ENCODE measurements at regions not wholly inside any gene's neighbourhood (a gene's known extent, or its start where the extent isn't known, plus 50 kb on each side); places are given as distances from the start of the nearest gene placed in this dataset.

DNA sequence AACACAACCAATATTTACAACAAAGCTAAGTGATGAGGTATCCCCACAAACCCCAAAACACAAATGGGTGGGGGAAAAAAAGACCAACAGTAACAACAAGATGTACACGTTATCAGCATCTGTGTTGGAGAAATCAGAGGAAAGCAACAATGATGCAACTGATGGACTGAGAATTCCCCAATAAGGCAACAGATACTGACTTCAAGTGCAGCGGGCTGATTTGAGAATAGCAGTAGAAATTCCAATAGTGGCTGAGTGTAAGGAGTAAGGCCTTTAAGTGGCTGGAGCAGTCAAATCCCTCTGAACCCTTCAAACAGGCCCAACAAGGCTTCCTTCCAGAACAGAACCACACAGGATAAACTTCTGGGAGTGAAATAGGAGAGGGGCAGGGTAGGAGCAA, 97.6 kb downstream of the TM2D1 start:
- DNase-seq (ENCODE audit: extremely low read depth in 1 of 2, low read depth in 1 of 2) = no peak

DNA sequence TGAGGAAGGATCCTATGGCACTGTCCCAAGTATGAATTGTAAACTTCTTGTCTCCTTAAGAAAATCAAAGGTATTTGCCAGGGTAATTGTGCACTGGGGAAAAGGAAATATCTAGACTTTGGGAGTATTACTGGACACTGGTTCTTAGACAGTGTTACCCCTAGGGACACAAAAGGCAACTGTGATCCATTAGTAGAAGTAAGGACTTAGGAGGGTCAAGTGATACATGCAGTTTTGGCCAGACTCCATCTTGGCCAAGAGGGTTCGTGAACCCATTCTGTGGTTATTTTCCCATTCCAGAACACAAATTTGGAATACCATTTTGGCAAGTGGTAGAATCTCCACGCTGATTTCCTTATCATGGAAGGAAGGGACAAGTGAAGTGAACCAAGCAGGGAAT, 98.1 kb downstream of the TM2D1 start:
- no peak for DNase-seq (ENCODE audit: extremely low read depth in 1 of 2, low read depth in 1 of 2)

DNA sequence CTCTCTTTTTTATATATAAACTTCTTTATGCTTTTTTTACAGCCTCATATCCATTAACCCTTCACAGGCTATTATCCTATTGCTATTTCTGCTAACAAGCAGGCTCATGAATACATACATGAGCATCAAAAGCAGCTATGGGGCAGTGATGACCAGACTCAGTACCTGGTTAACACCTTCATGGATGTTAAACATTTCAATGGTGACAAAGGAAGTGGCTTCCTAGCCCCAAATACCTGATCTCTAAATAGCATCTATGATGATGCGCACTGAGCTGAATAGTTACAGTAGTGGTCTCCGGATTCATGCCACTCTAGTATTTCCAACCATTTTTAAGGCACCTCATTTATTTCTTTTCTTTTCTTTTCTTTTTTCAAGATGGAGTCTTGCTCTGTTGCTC, 101.1 kb downstream of the TM2D1 start:
- DNase-seq (ENCODE audit: extremely low read depth in 1 of 2, low read depth in 1 of 2) = no peak

DNA sequence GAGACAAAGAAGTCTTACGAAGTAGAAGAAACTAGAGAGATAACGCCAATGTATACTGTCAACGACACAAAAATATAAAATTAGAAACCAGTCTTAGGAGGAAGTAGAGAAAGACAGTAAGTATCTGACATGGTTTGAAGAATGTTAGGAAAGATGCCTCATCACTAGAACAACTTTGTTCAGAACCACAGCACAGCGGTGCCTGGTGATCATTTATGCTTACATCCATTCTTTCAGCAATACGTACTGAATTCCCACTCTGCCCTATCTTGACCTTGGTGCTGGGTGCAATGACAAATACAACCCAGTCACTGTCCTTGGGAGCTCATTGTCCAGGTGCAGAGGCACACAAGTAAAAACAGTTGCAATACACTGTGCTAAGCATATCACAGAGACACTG, 104.4 kb downstream of the TM2D1 start:
- no peak for DNase-seq (ENCODE audit: extremely low read depth in 1 of 2, low read depth in 1 of 2)

DNA sequence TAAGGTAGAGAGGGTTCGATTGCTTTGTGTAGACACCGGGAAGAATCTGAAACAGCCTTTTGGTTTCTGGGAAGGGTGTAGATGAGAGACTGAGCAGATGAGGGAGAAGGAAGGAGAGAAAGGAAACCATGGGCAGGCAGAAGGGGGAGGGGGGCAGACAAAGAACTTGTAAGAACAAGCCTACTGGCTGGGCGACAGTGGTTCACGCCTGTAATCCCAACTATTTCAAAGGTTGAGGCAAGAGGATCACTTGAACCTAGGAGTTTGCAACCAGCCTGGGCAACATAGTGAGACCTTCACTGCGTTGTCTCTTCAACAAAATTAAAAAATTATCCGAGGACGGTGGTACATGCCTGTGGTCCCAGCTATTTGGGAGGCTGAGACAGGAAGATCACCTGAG, 106.2 kb downstream of the TM2D1 start:
- no peak for DNase-seq (ENCODE audit: extremely low read depth in 1 of 2, low read depth in 1 of 2)

DNA sequence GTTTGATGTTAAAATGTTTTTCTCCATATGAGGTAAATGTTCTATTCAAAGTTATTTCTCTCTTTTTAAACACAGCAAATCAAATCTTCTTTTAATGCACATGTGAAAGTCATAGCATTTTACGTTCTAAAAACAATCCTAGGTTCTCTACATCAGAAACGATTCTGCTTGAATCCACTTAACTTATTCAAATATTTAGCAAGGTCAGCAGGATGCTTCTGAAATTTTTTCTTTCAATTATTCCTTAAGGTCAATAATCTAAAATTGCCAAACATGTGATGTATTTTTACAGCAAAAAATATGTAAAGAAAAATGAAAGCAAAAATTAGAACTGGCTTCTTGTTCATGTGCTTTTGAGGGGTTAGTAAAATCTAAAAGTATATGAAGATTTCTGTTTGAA, 106.7 kb downstream of the TM2D1 start:
- DNase-seq (ENCODE audit: extremely low read depth in 1 of 2, low read depth in 1 of 2) = no peak

DNA sequence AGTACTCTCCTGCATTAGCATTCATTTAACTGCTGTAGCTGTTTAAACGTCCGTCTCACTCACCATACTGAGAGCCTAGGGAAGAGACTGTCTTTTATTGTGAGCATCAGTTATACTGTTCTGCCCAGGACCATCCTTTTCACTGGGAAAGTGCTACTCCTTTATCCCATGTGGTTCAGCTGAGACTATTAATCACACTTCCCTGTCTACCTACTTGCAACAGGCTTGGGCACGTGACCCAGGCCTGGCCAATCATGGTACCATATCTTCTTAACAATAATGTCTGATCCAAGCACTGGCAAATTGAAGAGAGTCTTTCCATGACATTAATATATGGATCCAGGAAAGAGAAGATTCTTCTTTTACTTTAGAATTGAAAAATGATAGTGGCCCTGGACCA, 108.1 kb downstream of the TM2D1 start:
- no peak for DNase-seq (ENCODE audit: extremely low read depth in 1 of 2, low read depth in 1 of 2)

DNA sequence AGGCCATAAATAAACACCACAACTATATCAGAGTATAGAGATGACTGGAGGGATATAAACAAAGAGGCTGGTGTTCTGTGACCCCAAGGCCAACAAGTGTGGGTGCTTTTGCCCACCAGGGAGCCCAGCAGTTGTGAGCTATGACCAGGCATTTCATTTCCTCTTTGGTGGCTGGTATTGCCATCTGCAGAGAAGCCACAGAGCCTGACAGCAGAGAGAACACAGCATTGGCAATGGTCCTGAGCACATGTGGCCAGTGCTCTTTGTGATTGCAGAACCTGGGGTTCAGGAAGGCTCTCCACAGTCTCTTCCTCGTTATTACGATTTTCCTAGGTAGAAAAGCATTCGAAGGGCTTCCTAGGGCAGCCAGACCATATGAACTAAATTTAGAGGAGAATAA, 112.3 kb downstream of the TM2D1 start:
- no peak for DNase-seq (ENCODE audit: extremely low read depth in 1 of 2, low read depth in 1 of 2)

DNA sequence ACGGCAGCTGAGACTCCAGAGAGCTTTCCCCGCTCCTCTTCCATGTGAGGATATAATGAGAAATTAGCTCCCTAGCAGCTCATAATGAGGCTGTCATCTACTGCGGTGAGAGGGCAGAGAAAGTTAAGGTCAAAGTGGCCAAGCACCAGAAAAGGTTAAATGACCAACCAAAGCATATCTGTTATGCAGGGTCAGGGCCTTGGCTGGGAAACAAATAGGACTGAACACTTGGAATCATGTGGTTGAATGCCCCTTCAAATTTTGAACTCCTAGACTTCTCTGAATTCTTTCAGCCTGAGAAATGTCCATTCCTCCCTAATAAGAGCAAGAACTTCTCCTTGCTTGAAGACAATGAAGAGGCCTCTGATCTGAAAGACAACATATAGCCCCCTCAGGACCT, 115.9 kb downstream of the TM2D1 start:
- no peak for DNase-seq (ENCODE audit: extremely low read depth in 1 of 2, low read depth in 1 of 2)

DNA sequence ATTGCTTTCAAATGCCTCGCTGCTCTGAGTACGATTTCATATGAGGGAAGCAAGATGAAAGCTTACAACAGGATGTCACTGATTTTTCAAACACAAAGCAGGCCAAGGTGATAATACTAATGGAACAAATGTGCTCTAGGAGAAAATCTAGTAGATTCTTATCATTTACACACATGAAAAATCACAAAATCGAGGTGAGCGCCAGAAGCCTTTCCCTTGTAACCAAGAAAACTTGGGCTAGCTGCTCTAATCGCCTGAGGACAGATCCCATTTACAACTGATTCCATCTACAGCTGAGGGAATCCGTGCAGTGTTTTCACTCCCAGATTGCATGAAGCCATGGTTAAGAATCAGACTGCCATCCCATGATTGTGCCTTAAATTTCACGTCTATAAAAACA, 117.5 kb downstream of the TM2D1 start:
- DNase-seq (ENCODE audit: extremely low read depth in 1 of 2, low read depth in 1 of 2) = no peak

DNA sequence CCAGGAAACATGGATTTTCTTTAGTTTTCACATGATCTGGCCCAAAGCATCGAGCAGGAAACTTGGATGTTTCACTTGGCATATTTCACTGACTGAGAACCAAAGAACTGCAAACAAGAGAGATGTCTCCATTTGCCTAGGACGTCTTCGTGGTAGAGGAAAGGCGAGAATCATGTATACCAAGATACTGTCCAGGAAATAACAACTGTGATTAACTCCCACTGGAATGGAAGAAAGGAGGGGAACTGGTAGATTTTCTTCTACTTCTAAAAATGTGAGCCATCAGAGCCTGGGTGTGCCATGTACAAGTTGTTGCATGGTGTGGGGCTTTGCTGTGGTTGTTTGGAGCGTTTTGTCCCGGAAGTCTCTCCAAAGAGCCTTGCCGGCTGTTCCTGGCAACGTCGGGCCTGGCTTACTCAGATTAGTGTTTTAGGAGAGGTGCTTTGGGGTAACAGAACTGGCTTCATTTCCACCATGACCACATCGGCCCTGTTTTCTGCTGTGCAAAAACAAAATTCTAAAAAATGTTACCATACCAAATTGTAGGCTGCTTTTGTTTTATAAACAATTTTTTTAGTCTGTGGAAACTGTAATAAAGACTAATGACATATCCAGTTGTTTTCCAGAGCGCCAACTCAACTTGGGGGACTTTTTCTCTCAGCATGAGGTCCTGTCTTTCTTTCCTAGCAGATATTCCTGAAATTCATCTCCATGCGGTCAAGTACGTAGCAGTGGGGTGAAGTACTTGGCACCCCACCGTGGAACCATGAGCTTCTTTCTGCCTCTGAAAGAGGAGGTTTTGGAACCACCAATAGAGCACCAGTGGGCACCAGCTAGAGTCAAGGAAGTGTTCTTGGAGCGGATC, 118.3 kb downstream of the TM2D1 start:
- DNase-seq (ENCODE audit: extremely low read depth in 1 of 2, low read depth in 1 of 2) = no peak

DNA sequence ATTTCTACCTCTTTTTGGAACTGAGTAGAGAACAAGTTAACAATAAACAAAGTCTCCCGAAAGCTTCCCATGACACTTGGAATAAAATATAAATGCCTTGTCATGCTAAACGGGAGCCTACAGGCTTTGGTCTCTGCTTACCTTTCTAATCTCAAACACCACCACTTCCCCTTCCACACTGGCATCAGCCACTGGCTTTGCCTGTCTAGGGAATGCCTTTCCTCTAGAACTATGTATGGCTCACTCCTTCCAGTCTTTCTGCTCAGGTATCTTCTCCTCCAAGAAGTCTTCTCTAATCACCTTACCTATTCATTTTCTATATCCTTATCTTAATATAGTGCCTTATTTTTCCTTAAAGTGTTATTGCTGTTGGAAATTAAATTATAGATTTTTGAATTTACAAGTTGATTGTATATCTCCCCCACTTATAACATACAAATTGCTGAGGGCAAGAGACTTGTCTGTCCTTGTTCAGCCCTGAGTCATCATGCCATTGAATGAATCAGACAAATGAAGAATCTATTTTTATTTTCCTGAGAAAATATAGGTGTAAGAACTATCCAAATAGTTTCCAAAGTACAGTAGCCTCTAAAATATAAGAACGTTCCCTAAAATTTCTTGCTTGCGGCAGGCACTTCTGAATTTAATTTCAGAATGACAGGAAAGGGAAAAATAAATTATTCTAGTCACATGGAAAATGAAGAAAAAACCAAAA, 119.2 kb downstream of the TM2D1 start:
- no peak for DNase-seq (ENCODE audit: extremely low read depth in 1 of 2, low read depth in 1 of 2)

DNA sequence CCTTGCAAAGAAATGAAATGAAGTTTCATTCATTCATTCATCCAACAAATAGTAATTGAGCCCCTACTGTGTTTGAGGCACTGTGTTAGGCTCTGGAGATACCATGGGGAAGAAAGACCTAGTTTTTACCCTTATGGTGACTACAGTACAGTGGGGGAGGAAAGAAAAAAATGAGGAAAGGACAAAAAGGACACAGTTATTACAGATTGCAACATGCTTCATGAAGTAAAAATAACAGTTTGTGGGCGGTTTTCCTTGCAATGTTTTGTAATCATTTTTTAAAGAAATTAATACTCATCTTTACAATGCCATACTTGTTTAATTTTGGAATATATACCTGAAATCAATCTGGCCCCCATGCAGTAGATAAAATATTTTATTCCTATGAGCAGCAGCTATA, 120.3 kb downstream of the TM2D1 start:
- no peak for DNase-seq (ENCODE audit: extremely low read depth in 1 of 2, low read depth in 1 of 2)

DNA sequence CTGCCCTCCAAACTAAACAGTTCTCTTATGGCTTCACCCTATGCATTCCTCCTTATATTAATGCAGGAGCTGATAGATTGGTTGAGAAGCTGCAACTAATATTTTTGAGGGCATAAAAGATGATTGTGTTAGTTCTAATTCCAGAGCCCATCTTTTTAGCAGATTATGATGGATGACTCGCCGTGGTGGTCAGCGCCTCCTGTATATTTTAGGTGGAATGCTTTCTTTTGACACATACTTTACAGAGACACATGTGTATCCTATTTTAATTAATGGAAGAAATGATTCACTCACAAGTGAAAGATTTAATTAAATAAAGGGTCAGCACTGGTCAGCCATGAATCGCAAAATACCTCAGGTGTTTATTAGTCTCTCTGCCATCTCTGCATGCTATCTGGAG, 120.7 kb downstream of the TM2D1 start:
- DNase-seq (ENCODE audit: extremely low read depth in 1 of 2, low read depth in 1 of 2) = no peak

DNA sequence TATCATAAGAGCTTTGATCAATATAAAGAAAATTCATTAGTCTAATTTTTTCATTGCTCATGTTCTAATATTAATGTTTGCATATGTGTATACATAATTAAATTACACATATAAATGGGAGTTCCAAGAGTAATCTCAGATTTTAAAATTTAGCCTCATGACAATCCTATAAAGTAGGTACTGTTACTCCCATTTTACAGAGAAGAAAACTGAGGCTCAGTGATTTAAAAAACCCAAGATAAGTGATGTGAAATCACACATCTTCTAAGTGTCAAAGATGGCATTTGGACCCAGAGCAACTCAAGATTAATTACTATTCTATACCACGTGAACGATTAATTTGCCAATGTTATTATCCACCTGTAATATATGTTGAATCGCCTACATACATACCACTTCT, 122.3 kb downstream of the TM2D1 start:
- no peak for DNase-seq (ENCODE audit: extremely low read depth in 1 of 2, low read depth in 1 of 2)

DNA sequence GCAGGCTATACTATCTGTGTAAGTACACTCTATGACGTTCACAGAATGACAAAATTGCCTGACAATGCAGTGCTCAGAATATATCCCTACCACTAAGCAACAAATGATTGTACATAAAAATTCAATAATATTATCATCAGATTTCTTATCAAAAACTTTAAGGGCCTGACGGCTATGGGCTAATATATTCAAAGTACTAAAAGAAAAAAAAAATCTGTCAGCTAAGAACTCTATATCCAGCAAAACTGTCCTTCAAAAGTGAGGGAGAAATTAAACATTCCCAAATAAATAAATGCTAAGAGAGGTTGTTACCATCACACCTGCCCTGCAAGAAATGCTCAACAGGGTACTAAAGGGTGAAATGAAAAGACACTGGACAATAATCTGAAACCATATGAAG, 127.3 kb downstream of the TM2D1 start:
- no peak for DNase-seq (ENCODE audit: extremely low read depth in 1 of 2, low read depth in 1 of 2)

DNA sequence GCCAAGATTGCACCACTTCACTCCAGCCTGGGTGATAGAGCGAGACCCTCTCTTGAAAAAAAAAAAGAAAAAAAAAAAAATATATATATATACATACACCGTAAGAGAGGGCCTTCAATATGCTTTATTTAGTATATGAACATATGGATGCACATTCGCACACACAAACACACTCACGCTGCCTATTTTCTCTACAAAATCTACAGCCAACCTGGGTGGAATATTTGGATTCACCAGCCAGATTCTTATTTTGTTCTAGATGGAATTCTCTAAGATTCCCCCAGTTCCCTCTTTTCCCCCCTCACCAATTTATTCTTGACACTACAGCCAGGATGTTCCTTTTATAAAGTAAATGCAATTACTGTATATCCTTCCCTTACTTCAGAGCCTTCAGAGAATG, 131.6 kb downstream of the TM2D1 start:
- DNase-seq (ENCODE audit: extremely low read depth in 1 of 2, low read depth in 1 of 2) = no peak

DNA sequence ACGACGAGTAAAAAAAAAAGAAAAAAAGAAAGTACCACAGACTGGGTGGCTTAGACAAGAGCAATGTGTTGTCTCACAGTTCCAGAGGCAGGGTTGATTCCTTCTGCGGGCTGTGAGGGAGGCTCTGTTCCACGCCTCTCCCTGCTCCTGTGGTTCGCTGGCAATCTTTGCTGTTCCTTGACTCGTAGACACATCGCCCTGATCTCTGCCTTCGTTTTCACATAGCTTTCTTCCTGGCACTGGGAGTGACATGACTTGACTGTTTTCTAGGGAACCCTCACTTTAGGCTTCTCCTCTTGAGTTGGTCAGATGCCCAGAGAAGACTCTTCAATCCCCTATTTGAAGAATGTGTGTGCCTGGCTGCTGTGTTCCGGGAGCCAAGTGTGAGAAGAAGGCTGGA, 133.6 kb downstream of the TM2D1 start:
- DNase-seq (ENCODE audit: extremely low read depth in 1 of 2, low read depth in 1 of 2) = no peak

DNA sequence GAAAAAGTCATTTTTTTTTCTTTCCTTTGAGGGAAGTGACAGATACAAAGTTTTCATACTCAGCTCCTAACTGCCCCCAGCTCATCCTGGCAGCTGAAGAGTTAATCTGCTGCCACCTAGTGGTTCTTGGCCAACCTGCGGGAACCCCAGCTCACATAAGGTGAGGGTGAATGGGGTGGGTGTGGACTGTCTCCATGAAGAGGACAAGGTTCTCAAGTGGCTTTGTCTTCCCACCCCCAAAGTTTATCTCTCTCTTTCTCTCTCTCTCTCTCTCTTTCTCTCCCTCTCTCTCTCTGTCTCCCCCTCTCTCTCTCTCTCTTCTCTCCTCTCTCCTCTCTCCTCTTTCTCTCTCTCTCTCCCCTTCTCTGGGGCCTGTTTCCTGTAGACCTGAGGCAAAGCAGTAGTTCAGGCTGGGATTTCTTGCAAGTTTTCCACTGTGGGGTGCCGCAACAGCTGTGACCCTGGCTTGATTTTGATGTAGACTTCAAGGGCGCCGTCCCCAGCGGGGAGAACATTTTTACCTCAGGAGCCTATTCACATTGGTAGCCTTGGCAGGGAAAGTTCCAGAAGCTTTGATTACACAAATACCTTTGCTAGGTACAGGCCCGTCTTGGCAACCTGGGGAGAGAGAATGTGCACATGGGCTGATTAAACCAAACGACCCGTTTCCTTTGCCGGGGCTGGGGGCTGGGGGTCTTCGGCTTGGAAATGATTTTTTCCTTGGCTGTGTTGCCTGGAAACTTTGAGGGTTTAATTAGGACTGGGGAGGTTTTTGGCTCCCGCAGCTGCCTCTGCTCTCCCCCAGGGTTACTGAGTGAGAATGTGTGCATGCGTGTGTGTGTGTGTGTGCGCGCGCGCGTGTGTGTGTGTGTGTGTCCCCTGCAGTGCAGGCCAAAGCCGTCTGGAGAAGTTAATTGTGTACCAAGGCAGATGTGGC, 135.9 kb downstream of the TM2D1 start:
- peak in 1 of 2 donors; percentile 15 for DNase-seq (ENCODE audit: extremely low read depth in 1 of 2, low read depth in 1 of 2)

DNA sequence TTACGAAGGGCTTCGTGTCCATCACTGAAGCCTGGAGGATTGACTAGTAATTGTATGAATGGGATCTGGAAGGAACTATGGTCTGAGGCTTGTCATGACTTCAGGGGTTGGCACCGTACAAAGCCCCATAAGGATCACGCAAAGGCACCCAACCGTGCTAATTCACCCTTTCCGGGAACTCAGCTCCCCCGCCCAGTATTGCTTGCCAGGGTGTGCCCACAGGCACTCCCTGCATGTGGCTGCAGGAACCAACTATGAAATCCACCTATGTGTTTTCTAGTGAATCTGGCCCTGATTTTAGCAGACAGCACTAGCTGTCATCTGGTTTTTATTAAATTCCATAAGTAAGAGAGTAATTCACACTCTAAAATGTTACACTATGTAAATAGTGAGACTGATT, 139.2 kb downstream of the TM2D1 start:
- DNase-seq (ENCODE audit: extremely low read depth in 1 of 2, low read depth in 1 of 2) = no peak

DNA sequence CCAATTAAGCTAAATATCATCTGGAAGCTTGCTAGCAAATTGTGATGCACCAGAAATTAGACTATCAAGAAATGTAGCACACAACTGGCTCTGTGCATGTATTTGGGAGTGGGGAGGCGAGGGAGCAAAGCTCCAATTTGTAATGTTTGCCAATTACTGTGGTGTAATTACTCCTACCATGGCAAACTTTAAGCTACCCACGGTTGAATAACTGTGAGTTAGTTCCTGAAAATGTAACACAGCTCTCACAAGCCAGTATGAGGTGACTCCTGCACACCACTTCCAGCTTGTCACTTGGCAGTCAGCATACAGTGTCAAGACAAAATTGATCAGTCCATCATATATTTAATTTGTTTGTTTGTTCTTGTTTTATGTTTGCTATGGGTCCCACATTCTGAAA, 141.2 kb downstream of the TM2D1 start:
- DNase-seq (ENCODE audit: extremely low read depth in 1 of 2, low read depth in 1 of 2) = no peak
